ENCODE measurements at regions not wholly inside any gene's neighbourhood (a gene's known extent, or its start where the extent isn't known, plus 50 kb on each side); places are given as distances from the start of the nearest gene placed in this dataset.

- DNase-seq (no peak), ATAC-seq (ENCODE audit: poor library complexity) (no peak)
- no peaks in the 10 kb centered on the region for H3K4me1 ChIP-seq (ENCODE audit: insufficient read depth, low read length)
- no peaks in the 10 kb centered on the region for H3K36me3 ChIP-seq (ENCODE audit: insufficient read depth, low read length)
- H3K36me3 Mint-ChIP-seq (ENCODE audit: low read depth), result no peaks in the 10 kb centered on the region
- H3K27ac ChIP-seq (ENCODE audit: low read depth in 1 of 2, low read length in 2 of 2), result no peak overlapping the region
- H3K27me3 ChIP-seq (ENCODE audit: control insufficient read depth in 1 of 2, insufficient read depth in 2 of 2, low read length in 2 of 2), result no peaks in the 10 kb centered on the region
- TF ChIP-seq CTCF (IDR thresholded peaks at IDR 0.05), result no peak
- H3K27ac Mint-ChIP-seq, result no peak overlapping the region
- H3K27me3 Mint-ChIP-seq, result no peaks in the 10 kb centered on the region
- H3K4me1 Mint-ChIP-seq (ENCODE audit: low read depth), result no peaks in the 10 kb centered on the region
- ChIA-PET CTCF (no interaction called here), POLR2A (no interaction called here)
- no peaks in the 10 kb centered on the region for H3K9me3 ChIP-seq (ENCODE audit: control insufficient read depth in 1 of 2, insufficient read depth in 1 of 2, low read length in 2 of 2)
- H3K4me3 Mint-ChIP-seq, result no peak overlapping the region
- H3K4me3 ChIP-seq (ENCODE audit: low read length), result no peak overlapping the region
- intact Hi-C loops (cut with DNase I, micrococcal nuclease), result no loop called here
- peaks cover 3% of the 10 kb centered on the region for H3K9me3 Mint-ChIP-seq
Measured at GRCh38 chr20:39983183-39983582, 705.9 kb downstream of the MAFB start.

- ChIA-PET CTCF (no interaction called here), POLR2A (no interaction called here)
- no peak for TF ChIP-seq CTCF (IDR thresholded peaks at IDR 0.05)
- Histone ChIP-seq H3K4me1 (ENCODE audit: insufficient read depth, low read length) (no peaks in the 10 kb centered on the region), H3K27me3 (ENCODE audit: control insufficient read depth in 1 of 2, insufficient read depth in 2 of 2, low read length in 2 of 2) (no peaks in the 10 kb centered on the region), H3K27ac (ENCODE audit: low read depth in 1 of 2, low read length in 2 of 2) (no peak overlapping the region), H3K9me3 (ENCODE audit: control insufficient read depth in 1 of 2, insufficient read depth in 1 of 2, low read length in 2 of 2) (peaks cover 0 to 11% of the 10 kb centered on the region in 2 experiments), H3K36me3 (ENCODE audit: insufficient read depth, low read length) (no peaks in the 10 kb centered on the region), H3K4me3 (ENCODE audit: low read length) (no peak overlapping the region)
- Mint-ChIP-seq H3K4me1 (ENCODE audit: low read depth) (no peaks in the 10 kb centered on the region), H3K9me3 (peaks cover 10% of the 10 kb centered on the region), H3K4me3 (no peak overlapping the region), H3K36me3 (ENCODE audit: low read depth) (no peaks in the 10 kb centered on the region), H3K27me3 (no peaks in the 10 kb centered on the region), H3K27ac (no peak overlapping the region)
- ATAC-seq (ENCODE audit: poor library complexity) (no peak), DNase-seq (no peak)
- intact Hi-C loops (cut with DNase I, micrococcal nuclease), result no loop called here
Measured at GRCh38 chr20:39974966-39975501, 714.0 kb downstream of the MAFB start.

GRCh38 chr20:39968495-39968894, 720.5 kb downstream of the MAFB start:
- CTCF ChIA-PET, result no interaction called here
- no peaks in the 10 kb centered on the region for H3K27me3 Mint-ChIP-seq
- Histone ChIP-seq H3K4me1 (ENCODE audit: insufficient read depth, low read length) (no peaks in the 10 kb centered on the region), H3K27ac (ENCODE audit: low read depth in 1 of 2, low read length in 2 of 2) (no peak overlapping the region), H3K27me3 (ENCODE audit: control insufficient read depth in 1 of 2, insufficient read depth in 2 of 2, low read length in 2 of 2) (no peaks in the 10 kb centered on the region), H3K36me3 (ENCODE audit: insufficient read depth, low read length) (no peaks in the 10 kb centered on the region), H3K9me3 (ENCODE audit: control insufficient read depth in 1 of 2, insufficient read depth in 1 of 2, low read length in 2 of 2) (no peaks in the 10 kb centered on the region), H3K4me3 (ENCODE audit: low read length) (no peak overlapping the region)
- no peaks in the 10 kb centered on the region for H3K4me1 Mint-ChIP-seq (ENCODE audit: low read depth)
- ATAC-seq (ENCODE audit: poor library complexity) (no peak), DNase-seq (no peak)
- H3K4me3 Mint-ChIP-seq, result no peak overlapping the region
- intact Hi-C loops (cut with DNase I, micrococcal nuclease), result no loop called here
- H3K36me3 Mint-ChIP-seq (ENCODE audit: low read depth), result no peaks in the 10 kb centered on the region
- no peak for TF ChIP-seq CTCF (IDR thresholded peaks at IDR 0.05)
- no peak overlapping the region for H3K27ac Mint-ChIP-seq
- H3K9me3 Mint-ChIP-seq, result peaks cover 10% of the 10 kb centered on the region
- POLR2A ChIA-PET, result no interaction called here
